HFF-Myc (cell line): ENCODE measurements at regions not wholly inside any gene's neighbourhood (a gene's known extent, or its start where the extent isn't known, plus 50 kb on each side); places are given as distances from the start of the nearest gene placed in this dataset.
"Not testable (repeated sequence)": the region's sequence is repeated elsewhere in the genome, so short reads cannot be mapped to it uniquely, and the experiment has no call there.

Experiments used
- DNase-seq: peaks from one replicate; pipeline ENCODE4 v3.0.0-alpha.2; 2011; ENCODE audit warnings: low read depth; ENCODE audit errors: extremely low read depth
- H3K4me3 ChIP-seq: replicated peaks from 2 replicates; pipeline ENCODE4 v1.5.1; 2011; ENCODE audit warnings: low read depth, mild to moderate bottlenecking, control low read depth, low read length
- TF ChIP-seq, protein P1 (sequence below): IDR thresholded peaks from 2 replicates; pipeline ENCODE4 v1.5.1; 2012; ENCODE audit warnings: mild to moderate bottlenecking, low read depth, low read length, control low read depth; ENCODE audit errors: missing control alignments

DNA sequence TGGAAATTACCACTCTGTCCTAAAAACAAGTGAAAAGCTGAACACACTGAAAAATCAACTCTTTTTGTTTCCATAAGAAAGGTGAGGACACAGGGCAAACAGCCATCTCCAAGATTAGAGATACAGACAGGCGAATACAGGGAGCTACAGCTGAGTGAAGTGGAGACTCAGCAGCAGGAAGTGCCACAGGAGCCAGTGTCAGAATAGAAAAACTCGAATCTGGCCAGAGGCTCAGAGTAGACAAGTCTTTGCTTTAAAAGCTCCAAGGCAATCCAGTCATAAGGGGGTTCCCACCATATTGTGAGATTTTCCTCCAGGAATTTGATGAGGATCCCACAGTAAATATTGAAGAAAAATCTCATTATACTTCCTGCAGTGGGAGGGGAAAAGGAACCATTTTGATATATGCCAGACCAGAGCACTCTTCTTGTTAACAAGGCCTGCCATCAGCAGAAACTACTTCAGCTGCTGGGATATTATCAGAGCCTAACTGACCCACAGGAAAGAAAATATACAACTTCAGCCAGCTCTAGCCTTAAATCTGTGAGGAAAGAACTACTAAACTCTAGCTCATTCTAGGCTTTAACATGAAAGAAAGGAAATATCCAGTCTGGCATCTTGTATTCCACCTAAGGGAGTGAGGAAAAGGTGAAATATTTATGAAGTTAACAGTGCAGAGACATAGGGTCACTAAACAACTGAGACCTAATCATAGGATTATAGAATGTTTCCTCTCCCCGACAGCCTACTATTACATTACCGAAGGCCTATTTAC lies 256.2 kb upstream of the OLFM3 start:
- DNase-seq = no peak
- H3K4me3 ChIP-seq = no peak overlapping the region
- TF ChIP-seq, protein P1, sequence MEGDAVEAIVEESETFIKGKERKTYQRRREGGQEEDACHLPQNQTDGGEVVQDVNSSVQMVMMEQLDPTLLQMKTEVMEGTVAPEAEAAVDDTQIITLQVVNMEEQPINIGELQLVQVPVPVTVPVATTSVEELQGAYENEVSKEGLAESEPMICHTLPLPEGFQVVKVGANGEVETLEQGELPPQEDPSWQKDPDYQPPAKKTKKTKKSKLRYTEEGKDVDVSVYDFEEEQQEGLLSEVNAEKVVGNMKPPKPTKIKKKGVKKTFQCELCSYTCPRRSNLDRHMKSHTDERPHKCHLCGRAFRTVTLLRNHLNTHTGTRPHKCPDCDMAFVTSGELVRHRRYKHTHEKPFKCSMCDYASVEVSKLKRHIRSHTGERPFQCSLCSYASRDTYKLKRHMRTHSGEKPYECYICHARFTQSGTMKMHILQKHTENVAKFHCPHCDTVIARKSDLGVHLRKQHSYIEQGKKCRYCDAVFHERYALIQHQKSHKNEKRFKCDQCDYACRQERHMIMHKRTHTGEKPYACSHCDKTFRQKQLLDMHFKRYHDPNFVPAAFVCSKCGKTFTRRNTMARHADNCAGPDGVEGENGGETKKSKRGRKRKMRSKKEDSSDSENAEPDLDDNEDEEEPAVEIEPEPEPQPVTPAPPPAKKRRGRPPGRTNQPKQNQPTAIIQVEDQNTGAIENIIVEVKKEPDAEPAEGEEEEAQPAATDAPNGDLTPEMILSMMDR = no peak

DNA sequence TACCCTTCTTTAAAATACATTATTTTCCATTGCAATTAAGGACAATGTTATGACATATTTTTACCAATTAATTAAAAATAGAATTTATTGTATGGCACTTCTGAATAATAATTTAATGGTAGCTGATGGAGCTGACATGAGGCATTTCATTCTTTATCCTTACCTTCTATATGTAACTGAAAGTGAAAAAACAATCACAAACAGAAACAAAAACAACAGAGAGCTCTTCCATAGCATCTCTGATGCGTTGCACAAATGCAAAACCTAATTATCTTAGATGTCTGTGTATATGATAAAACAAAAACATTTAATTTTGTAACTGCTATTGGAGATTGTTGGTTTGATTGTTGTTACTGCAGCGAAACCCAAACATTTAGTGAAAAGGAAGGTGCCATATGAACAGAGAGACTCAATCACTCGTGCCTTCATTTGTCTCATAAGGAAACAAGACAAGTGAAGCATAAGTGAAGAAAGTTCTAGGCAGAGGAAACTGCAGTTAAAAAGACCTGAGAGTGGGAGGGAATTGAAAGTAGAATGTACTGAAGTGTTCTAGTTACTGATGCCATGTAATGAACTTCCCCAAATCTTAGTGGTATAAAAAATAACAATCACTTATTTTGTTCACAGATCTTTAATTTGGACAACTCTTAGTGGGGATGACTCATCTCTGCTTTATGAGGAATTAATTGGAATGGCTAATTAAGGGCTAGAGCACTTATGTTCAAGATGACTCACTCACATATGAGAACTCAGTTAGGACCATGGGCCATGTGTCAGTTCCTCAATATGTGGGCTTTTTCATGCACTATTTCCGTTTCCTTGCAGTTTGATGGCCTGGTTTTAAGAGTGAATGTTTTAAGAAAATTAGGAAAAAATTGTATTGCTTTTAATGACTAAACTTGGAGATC lies 245.0 kb upstream of the OLFM3 start:
- TF ChIP-seq, protein P1 = no peak
- H3K4me3 ChIP-seq = no peak overlapping the region
- no peak for DNase-seq

DNA sequence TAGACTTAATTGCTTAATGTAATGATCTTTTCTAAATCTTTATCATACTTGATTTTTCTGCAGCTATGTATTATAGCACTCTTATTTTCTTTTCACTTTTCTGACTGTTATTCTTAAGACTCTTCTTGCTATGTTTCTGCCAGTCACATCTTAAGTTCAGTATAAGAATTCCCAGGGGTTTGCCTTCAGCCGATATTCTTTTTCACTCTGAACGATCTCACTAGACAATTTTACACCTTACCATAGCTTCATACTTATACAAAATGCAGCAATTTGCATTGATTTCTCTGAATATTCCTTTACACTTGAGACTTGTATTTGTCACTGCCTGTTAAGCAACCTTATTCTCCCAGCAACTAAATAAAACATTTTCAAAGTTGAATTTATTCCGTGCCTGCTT lies 242.5 kb upstream of the OLFM3 start:
- no peak overlapping the region for H3K4me3 ChIP-seq
- TF ChIP-seq, protein P1 = no peak
- no peak for DNase-seq

DNA sequence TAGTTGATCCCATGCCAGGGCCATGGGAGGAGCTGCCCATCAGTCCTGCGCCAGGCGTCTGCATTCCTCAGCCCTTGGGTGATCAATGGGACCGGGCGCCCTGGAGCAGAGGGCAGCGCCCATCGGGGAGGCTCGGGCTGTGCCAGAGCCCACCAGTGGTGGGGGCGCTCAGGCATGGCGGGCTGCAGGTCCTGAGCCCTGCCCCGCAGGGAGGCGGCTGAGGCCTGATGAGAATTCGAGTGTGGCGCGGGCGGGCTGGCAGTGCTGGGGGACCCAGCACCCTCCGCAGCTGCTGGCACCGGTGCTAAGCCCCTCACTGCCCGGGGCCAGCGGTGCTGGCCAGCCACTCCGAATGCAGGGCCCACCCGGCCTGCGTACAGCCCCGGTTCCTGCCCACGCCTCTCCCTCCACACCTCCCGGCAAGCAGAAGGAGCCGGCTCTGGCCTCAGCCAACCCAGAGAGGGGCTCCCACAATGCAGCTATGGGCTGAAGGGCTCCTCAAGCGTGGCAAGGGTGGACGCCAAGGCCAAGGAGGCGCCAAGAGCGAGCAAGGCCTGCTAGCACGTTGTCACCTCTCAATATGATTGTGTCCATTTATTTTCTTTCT lies 238.1 kb upstream of the OLFM3 start:
- no peak for DNase-seq

DNA sequence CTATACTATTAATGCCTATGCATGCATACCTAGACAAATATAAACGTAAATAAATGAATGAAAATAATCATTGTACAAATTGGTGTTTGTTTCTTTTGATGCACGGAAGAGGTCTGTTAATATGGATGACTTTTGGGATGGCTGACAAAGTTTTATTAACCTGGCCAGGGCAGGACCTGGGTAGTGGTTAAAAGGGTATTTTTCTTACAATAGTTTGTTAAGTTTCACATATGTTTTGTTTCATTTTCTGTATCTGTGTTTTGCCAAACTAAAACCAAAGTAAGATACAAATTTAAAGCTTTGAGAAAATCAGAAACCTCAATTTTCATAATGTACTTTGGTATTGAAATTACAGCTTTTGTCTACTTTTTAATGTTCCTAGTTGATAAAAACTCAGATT lies 222.7 kb upstream of the OLFM3 start:
- H3K4me3 ChIP-seq = no peak overlapping the region
- TF ChIP-seq, protein P1 = no peak
- DNase-seq = no peak

More for the DNA sequence above, 238.1 kb upstream of the OLFM3 start:
- TF ChIP-seq, protein P1 = no peak
- H3K4me3 ChIP-seq = no peak overlapping the region

DNA sequence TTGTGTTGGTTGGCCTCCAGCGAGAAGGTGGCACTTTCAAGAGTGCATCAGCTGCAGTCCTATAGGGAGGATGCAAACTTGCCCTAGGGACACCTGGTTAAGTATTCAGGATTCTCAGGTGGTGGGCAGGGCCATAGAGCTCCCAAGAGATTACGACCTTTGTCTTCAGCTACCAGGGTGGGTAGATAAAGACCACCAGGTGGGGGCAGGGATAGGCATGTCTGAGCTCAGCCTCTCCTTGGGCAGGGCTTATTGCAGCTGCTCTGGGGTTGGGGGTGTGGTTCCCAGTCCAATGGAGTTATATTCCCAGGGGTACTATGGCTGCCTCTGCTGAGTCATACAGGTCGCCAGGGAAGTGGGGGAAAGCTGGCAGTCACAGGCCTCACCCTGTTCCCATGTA lies 214.2 kb upstream of the OLFM3 start:
- DNase-seq, H3K4me3 ChIP-seq: not testable (repeated sequence)

DNA sequence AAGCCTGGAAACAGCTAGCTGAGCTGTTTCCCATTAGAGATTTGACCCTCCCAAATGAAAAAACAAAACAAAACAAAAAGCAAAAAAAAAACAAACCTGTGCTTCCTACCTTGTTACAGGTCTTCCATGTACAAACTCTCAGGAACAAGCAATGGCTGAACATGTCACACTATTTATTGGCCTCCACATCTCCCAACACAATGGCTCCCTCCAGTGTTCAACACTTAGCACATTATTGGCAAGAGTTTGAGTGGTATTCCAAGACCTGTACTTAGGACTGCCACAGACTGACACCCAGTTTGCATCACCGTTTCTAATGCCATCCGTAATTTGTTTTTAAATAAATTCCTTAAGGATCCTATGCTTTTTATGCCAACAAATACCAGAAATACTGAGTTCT lies 195.0 kb upstream of the OLFM3 start:
- TF ChIP-seq, protein P1 = no peak
- no peak for DNase-seq
- H3K4me3 ChIP-seq = no peak overlapping the region
